T-helper 1 cell treated with Interleukin-12 subunit alpha and Interleukin-12 subunit beta and Interleukin-4 antibody, amounts not matched to agents 30 ng/mL and 1 ng/mL, for 36 hours (primary cell): ENCODE measurements at regions not wholly inside any gene's neighbourhood (a gene's known extent, or its start where the extent isn't known, plus 50 kb on each side); places are given as distances from the start of the nearest gene placed in this dataset.

ENCODE experiments used
- intact Hi-C: fragments of 100-400 bp; cut with micrococcal nuclease; formaldehyde crosslinking; loops from one replicate; pipeline ENCODE4 v1.15.1; 2024

DNA sequence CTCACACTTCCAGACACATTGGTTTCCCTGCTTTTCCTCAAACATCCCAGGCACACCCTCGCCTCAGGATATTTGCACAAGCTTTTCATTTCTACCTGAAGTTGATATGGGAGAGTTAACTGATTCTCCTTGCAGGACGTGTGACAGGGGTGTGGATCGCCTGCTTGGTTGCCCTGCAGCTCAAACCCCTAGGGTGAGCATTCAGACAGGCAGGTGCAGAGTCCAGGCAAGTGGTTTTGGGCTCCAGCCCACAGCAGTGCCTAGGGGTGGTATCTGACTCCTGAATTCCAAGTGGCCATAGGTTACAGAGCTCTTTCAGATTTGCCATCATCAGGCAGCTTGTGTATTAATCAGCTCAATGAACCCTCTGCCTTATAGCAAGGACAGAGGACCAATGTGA lies 1104.2 kb upstream of the IGFBP7 start:
- intact Hi-C loops, result no loop called here

DNA sequence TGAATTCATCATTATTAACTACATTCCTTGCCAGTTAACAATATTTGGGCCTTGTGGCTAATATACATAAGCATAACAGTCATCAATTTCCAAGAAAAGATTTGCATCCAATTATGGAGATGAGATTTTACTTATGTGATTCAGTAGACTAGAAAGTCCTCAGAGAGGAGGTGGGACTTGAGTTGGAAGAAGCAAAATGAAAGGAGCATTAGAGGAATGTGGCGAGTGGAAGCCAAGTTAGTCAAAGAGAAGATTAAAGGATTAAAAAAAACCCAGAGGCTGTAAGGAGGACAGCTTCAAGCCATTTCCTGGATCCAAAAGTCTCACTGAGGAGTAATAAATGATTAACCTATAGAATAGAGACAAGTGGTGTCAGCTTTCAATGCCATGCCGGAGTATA lies 1099.4 kb upstream of the IGFBP7 start:
- intact Hi-C loops, result no loop called here

DNA sequence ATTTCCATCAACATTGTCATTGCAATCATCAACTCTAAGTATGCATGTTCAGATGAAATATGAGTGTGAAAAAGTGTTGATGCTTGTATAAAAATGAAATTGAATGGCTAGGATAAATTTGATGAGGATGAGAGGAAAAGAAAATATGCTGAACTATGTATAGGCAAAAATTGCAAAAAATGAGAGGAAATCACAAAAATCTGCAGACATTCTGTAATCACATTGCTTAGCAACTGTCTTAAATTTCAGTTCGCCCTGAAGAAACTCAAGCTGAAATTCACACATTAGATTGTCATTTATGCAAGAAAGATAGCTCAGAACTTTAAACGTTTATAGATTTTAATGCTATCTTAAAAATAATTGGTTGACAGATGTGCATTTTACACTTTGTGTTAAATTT lies 1098.8 kb upstream of the IGFBP7 start:
- intact Hi-C loops, result no loop called here

DNA sequence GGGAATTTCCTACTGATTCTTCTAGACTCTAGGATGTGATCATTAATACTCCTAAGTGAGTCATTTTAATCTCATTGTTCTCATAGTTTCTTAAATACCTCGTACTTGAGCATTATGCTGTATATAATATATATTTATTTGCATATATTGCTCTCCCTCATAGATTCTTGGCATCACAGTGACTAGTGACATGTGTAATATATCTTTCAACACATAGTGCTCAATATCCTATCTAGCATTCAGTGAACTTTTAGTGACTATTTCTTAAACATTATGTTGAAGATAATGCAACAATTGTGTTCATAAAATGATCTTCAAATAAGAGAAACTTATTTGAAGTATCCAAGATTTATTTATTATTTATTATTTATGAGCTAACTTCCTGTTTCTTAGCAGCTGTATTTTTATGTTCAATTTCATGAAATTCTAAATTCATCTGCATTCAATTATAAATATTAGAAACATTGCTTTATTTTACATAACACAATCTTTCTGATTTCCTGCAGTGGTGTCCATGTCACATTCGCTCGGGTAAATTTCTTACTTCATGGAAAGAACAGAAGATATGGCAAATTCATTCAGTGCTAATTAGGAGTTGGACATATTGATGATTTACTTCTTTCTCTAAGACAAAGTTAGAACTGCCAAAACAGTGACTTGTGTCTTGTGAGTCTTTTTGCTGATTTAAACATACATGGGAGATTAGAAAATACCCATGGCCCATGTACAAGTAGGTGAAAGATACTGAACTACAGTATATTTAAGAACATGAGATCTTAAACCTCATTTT lies 1095.5 kb upstream of the IGFBP7 start:
- intact Hi-C loops, result no loop called here

DNA sequence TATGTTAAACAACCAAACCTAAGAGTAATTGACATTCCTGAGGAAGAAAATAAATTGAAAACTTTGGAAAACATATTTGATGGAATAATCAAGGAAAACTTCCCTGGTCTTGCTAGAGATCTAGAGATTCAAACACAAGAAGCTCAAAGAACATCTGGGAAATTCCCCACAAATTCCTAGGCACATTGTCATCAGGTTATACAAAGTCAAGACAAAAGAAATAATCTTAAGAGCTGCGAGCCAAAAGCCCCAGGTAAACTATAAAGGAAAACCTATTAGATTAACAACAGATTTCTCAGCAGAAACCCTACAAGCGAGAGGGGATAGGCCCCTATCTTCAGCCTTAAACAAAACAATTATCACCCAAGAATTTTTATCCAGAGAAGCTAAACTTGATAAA lies 1082.0 kb upstream of the IGFBP7 start:
- intact Hi-C loops, result no loop called here

DNA sequence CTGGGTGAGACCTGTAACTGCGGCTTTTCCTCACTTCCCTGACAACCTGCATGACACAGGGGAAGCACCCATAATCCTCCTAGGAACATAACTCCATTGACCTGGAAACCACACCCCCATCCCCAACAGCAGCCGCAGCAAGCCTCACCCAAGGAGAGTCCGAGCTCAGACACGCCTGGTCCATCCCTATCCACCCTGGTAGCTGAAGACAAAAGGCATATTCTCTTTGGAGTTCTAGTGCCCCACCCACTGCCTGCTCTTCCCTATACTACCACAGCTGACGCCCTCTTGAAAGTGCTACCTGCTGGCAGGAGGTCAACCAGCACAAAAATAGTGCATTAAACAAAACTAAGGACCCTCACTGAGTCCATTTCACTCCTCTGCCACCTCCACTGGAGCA lies 1080.9 kb upstream of the IGFBP7 start:
- intact Hi-C loops, result no loop called here

DNA sequence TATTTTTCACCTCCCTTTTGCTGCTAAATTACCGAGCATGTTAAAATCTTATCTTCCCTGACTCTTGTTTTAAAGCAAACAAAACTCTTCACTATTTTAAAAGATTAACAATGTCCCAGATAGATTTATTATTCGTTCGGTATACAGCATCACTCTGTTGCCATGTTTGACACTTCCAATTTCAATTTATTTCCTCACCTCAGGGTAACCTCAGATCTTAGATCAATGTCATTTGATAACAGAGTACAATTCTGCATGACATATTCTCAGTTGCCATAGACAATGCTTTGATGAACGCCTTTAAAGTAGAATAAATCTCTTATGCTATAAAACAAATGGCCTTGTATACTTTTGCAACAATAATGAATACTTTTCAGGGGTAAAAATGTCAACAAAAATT lies 1078.1 kb upstream of the IGFBP7 start:
- intact Hi-C loops, result no loop called here

DNA sequence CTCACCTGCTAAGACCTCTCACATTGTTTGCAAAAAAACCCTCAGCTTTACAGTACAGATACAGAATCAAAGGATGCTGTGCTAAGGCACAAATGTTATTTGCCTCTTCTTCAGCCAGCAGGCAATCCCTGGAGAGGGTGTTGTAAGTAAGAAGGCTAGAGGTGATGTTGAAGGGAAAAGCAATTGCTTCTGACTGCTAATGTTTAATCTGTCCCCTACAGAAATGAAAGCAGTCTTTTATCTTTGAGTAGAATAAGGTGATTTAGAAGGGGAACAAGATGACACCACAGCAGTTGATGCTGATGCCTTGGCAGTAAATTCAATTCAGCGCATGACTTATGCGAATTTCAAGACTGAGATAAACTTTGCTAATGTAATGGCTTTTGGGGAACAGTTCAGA lies 1064.8 kb upstream of the IGFBP7 start:
- intact Hi-C loops, result no loop called here

DNA sequence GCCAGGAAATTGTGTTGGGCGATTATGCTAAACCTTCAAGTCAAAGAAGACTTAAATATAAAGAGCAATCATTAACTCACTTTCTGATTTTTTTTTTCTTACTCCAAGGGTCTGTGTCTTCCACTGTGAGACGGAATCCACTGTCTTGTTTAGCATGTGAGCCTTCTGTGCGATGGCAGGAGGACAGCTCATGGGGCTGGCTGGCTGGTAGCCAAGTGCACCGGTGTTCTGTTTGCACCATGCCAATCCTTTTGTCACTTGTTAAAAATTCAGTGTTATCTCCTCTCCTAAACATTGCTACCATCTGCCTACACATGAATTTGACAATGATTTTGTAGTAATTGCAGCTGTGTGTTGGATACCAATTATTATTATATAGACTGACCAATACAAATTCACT lies 1056.3 kb upstream of the IGFBP7 start:
- intact Hi-C loops, result no loop called here

DNA sequence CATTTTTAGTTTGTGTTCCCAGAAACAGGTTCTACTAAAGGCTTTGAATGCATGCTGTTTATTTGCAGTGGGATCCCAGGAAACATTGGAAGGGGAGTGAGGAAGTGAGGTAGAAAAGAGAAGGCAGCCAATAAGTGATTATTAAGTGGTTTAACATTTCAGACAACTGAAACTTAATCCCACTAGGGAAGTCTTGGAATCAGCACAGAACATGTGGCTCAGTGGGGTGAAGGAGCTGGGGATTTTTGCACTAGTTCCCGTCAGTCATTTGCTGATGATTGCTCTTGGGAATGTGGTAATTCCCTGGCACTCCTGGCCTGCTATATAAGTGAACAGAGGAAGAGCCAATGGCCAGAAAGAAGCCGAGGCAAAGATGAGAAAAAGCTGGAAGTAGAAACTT lies 1053.0 kb upstream of the IGFBP7 start:
- intact Hi-C loops, result no loop called here

DNA sequence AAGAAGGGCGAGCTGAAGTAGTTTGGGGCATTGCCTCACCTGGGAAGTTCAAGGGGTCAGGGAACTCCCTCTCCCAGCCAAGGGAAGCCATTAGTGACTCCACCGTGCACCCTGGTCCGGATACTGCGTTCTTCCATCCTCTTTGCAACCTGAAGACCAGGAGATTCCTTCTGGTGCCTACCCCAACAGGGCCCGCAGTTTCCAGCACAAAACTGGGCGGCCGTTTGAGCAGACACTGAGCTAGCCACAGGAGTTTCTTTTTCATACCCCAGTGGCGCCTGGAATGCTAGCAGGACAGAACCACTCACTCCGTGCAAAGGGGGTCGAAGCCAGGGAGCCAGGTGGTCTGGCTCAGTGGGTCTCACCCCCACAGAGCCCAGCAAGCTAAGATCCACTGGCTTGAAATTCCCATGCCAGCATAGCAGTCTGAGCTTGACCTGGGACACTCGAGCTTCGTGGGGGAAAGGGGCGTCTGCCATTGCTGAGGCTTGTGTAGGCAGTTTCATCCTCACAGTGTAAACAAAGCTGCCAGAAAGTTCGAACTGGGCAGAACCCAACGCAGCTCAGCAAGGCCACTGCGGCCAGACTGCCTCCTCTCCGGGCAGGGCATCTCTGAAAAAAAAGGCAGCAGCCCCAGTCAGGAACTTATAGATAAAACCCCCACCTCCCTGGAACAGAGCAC lies 1039.4 kb upstream of the IGFBP7 start:
- intact Hi-C loops, result no loop called here

DNA sequence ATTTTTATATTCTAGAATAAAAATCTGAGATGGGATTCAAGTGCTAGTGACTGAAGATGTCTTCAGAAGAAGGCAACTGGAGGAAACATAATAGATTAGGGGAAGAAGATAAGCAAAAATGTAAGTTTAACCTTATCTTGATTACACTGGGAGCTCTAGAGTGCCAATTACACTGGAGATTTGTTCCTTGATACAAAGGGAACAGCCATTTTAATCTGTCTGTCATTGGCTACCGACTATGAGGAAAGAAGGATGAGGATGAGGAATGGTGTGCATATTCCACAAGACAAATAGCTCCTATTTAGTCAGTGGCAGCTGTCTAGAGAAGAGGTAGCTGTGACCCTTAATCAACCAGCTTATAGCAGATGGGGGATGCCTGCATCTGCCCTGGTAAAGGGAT lies 1034.5 kb upstream of the IGFBP7 start:
- intact Hi-C loops, result no loop called here

DNA sequence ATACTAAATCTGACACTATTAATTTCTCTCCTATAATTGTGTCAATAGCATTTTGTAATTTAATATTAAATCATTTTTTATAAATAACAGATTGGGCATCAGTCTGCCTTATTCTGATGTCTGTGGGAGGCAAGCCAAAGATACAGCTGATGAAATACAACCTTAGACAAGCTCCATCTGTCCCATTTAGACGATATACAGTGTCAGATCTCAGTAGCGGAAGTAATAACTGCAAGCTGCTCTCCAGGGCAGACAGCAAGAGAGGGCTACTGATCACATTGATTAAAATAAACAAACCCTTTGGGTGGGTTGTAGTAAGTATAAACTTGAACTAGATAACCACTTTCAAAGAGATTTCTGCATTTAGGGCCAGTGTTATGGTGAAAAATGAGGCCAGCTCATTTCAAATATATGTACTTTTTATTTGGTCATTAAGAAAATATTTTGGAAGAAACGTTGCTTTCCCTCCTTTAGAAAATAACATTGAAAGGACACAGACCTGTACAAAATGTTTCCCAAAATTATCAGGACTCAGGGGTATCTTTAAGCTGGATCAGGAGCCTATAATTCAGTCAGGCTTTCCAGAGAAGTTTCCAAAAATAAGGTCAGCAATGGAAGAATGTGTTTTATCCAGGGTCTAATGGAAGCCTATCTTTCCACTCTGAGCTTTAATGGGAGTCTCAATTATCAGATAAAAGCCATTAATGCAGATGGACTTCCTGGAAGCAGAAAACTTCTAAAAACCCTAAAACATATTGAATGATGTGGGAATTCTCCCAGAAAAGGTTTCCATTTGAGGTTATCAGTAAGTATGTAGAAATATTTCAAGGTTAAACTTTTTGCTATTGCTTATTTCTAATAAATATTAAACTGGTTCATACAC lies 1028.8 kb upstream of the IGFBP7 start:
- intact Hi-C loops, result no loop called here

DNA sequence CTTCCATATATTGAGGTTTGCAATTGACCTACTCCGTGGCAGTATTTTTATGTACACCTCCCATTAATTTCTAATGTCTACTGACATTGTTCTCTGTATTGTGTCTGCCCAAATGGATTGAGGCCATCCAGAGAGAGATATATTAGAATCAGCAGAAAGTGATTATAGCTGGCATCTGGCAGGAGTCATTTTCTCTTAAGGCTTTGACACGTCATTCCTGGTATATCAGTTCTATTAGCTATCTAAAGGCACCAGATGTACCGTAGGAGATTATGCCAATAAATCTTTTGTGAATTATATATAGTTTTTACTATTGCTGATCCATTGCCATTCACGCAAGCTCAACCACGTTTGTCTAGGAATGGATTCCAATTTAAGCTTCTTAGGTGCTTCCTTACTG lies 1026.4 kb upstream of the IGFBP7 start:
- intact Hi-C loops, result no loop called here

DNA sequence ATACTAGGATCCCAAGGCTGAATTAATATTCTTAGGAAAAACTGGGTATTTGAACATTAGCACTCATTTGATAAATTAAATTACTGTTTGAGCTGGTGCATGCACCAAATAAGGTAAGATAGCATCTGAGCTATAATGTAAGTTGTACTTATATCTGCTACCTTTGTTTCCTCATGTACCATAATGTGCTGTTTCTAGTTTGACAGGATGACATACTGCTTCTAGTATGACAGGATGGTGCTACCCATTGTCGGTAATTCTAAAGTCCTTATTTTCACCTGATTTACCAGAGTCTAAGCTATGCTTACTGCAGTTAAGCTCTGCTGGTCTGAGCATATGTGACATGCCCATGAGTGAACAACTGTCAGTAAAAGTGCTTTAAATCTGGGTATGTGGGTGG lies 1017.5 kb upstream of the IGFBP7 start:
- intact Hi-C loops, result no loop called here

DNA sequence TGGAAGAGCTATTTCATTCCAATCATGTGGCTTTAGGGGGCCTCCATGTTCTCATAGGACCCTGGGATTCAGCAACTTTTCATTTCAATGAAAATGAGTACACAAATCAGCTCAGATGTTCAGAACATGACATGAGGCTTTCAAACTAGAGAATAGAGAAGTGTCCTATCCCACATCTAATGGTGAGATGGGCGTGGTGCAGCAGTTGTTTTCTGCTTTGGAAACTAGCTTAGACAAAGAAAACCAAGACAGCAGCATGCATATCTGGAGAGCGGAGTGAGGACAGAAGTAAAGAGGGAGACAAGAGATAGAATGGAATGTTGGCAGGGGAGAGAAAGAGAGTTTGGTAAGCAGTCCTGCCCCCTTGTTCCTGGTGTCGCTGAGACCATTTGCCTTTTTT lies 1009.1 kb upstream of the IGFBP7 start:
- intact Hi-C loops, result no loop called here

DNA sequence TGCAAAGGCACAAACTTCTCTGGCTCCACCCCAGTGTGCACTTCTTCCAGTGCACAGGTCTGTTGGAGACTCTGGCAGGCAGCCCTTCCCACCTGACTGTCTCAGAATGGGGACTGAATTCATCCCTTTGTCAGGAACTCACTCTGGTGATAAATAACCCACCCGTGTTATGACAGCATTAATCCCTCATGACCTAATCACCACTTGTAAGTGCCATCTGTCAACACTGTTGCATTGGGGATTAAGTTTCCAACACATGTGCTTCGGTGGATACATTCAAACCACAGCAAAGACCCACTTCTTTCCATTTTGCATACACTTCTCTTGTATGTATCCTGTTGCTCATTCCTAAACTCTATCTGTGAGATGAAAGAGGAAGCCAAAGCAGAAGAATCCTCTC lies 1002.9 kb upstream of the IGFBP7 start:
- intact Hi-C loops, result no loop called here

DNA sequence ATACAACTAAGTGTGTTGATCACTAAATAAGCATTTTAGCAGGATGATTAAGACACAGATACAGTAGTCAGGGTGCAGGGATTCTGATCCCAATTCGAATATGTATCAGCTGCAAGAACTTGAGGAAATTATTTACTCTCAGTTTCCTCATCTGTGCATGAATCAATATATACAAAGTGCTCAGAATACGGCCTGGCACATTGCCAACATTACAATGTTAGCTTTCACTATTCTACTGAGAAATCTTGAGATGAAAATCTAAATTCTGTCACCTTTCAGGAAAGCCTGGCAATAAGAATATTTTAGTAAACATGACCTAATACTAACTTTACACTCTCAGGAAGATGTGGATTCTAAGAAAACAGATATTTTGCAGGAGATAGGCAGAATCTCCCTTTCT lies 1001.6 kb upstream of the IGFBP7 start:
- intact Hi-C loops, result no loop called here

DNA sequence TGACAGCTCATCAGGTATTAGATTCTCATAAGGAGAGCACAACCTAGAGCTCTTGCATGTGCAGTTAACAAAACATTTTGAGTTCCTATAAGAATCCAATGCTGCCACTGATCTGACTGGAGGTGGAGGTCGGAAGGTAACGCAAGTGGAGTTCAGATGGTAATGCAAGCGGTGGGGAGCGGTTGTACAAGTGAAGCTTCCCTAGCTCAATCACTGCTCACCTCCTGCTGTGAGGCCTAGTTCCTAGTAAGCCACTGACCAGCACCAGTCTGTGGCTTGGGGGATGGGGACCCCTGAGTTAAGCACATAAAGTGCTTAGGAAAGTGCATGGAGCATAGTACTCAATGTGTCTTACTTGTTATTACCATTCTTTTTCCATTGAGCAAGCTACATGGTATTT lies 983.2 kb upstream of the IGFBP7 start:
- intact Hi-C loops, result no loop called here

DNA sequence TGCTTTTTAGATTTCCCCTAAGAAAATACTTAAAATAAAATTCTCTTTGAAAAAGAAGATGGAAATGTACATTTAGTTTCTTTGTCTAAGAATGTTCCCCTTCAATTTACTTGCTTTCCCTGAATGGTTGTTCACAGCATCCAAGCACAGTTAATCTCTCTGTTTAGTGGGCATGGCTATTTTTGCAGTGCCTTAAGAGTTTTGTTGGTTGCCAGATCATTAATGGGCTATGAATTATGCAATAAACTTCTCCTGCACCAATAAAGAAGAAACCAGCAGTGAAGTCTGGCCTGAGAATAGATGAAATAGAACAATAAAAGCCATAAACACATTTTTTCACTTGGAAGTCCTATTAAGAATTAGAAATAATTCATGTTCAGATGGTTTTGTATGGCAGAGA lies 980.4 kb upstream of the IGFBP7 start:
- intact Hi-C loops, result no loop called here

DNA sequence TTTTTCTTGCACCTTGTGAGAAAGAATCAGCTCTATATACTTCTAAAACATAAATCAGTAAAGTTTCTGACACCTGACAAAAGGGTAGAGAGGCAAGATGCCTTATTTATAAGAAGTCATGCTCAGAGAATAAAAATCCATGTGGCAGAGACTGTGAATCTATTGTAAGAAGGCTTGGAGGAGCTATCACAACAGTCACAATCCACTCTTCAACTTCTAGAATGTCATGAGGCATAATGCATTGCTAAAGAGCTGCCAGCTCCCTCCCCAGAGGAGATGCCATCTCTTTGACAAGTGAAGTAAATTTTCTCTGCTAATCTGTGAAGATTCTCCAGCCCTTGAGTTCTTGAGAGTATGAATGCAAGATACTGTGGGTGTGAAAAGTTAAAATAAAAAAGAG lies 971.2 kb upstream of the IGFBP7 start:
- intact Hi-C loops, result no loop called here

DNA sequence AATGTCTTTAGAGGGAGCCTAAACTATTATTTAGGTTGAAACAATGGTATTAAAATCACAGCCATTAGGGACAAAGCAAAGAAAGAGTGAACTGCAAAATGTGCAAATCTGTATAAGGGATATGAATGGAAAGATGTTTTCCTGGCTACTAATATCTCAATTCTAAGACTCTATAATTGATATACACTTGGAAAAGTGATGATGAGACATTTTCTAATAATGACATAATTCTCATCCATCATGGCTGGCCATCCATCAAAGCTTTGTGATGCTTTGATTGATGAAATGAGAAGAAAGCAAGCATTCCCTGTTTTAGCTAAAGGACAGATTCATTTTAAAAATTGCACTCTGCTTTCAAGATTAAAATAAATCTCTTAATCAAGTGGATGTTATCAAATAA lies 965.5 kb upstream of the IGFBP7 start:
- intact Hi-C loops, result no loop called here
